ENCODE measurements at regions not wholly inside any gene's neighbourhood (a gene's known extent, or its start where the extent isn't known, plus 50 kb on each side); places are given as distances from the start of the nearest gene placed in this dataset.

- no peak for DNase-seq
These were observed 90.2 kb upstream of the TAS2R1 start for GRCh38 chr5:9720361-9720760.

GRCh38 chr5:9716838-9717281, 86.7 kb upstream of the TAS2R1 start:
- DNase-seq = no peak

- DNase-seq = no peak
These were observed 85.8 kb upstream of the TAS2R1 start for GRCh38 chr5:9715891-9716335.

GRCh38 chr5:9713959-9714586, 83.9 kb upstream of the TAS2R1 start:
- DNase-seq = no peak

GRCh38 chr5:9713356-9713755, 83.2 kb upstream of the TAS2R1 start:
- no peak for DNase-seq

GRCh38 chr5:9712911-9713310, 82.8 kb upstream of the TAS2R1 start:
- no peak for DNase-seq

- DNase-seq = no peak
These were observed 82.4 kb upstream of the TAS2R1 start for GRCh38 chr5:9712506-9712905.

GRCh38 chr5:9710069-9710468, 79.9 kb upstream of the TAS2R1 start:
- DNase-seq = no peak

- DNase-seq = no peak
These were observed 77.7 kb upstream of the TAS2R1 start for GRCh38 chr5:9707732-9708462.

- DNase-seq = no peak
These were observed 69.5 kb upstream of the TAS2R1 start for GRCh38 chr5:9699681-9700080.

GRCh38 chr5:9698841-9699240, 68.7 kb upstream of the TAS2R1 start:
- DNase-seq = no peak

- no peak for DNase-seq
These were observed 68.1 kb upstream of the TAS2R1 start for GRCh38 chr5:9698125-9698826.

GRCh38 chr5:9692576-9692975, 62.4 kb upstream of the TAS2R1 start:
- DNase-seq = no peak

- no peak for DNase-seq
These were observed 61.1 kb upstream of the TAS2R1 start for GRCh38 chr5:9691261-9691660.

GRCh38 chr5:9690751-9691150, 60.6 kb upstream of the TAS2R1 start:
- DNase-seq = no peak

- DNase-seq = no peak
These were observed 56.1 kb upstream of the TAS2R1 start for GRCh38 chr5:9686216-9686615.

GRCh38 chr5:9681706-9682105, 51.6 kb upstream of the TAS2R1 start:
- no peak for DNase-seq

Data from dermis blood vessel endothelial cell (primary cell).